ENCODE measurements at regions not wholly inside any gene's neighbourhood (a gene's known extent, or its start where the extent isn't known, plus 50 kb on each side); places are given as distances from the start of the nearest gene placed in this dataset.

- H2AFZ ChIP-seq (ENCODE audit: control insufficient read depth, low read depth, low read length): no peak overlapping the region
Observed at GRCh38 chr1:29499104-29499650, 262.9 kb downstream of the PTPRU start.

More at GRCh38 chr1:29499104-29499650, 262.9 kb downstream of the PTPRU start:
- no peak overlapping the region for H3K27ac ChIP-seq (ENCODE audit: control insufficient read depth, insufficient read depth)
- ATAC-seq (no peak), FAIRE-seq (no peak), DNase-seq (ENCODE audit: low read depth, low spot score) (no peak)
- peaks cover 0 to 9% of the 10 kb centered on the region in 2 experiments; a peak in 3 of 4 replicates for H3K27me3 ChIP-seq (replicated peaks in 1 of 2; ENCODE audit: control insufficient read depth in 2 of 2, insufficient read depth in 2 of 2, low read length in 1 of 2)
- intact Hi-C loops (cut with micrococcal nuclease; ENCODE audit: unreplicated experiment) (no loop called here), in situ Hi-C loops (cut with MboI) (no loop called here)
- no peak overlapping the region for H3K4me2 ChIP-seq (ENCODE audit: control insufficient read depth, insufficient read depth)
- no peak overlapping the region for H3K9ac ChIP-seq (ENCODE audit: control insufficient read depth, insufficient read depth, low read length)
- no peaks in the 10 kb centered on the region for H3K9me3 ChIP-seq (replicated peaks; ENCODE audit: control insufficient read depth, insufficient read depth, low read length)
- BruUV-seq (replicated peaks): no TSS peak
- TF ChIP-seq NR2C2 (IDR thresholded peaks at IDR 0.05; ENCODE audit: borderline replicate concordance, control insufficient read depth, insufficient read length, low read depth) (no peak), ZSCAN29 (IDR thresholded peaks at IDR 0.05) (no peak), CEBPZ (IDR thresholded peaks at IDR 0.05; ENCODE audit: low read depth, low read length) (no peak), ATF3 (IDR thresholded peaks at IDR 0.05; ENCODE audit: borderline replicate concordance, extremely low read depth, low read depth, low read length) (no peak), SMAD5 (IDR thresholded peaks at IDR 0.05; ENCODE audit: low read depth) (no peak), ATF2 (IDR thresholded peaks at IDR 0.05; ENCODE audit: low read length) (no peak)
- SMC1A ChIA-PET (ENCODE audit: uncharacterized antibody, unreplicated experiment): no interaction called here
- RAD21 ChIA-PET (ENCODE audit: unreplicated experiment): no interaction called here
- no peak overlapping the region for H3K4me3 ChIP-seq
- WGBS (ENCODE audit: insufficient coverage, insufficient replicate concordance, low lambda C conversion rate, missing lambda C conversion rate): 10% methylated on average over 9 of the region's 9 CpGs
- H3K4me1 ChIP-seq (ENCODE audit: control insufficient read depth, insufficient read depth, low read length): no peaks in the 10 kb centered on the region
- POLR2A ChIA-PET: no interaction called here
- no peaks in the 10 kb centered on the region for H3K36me3 ChIP-seq (ENCODE audit: control insufficient read depth in 2 of 2, insufficient read depth in 2 of 2, low read length in 1 of 2)
- no peaks in the 10 kb centered on the region for H3K79me2 ChIP-seq (ENCODE audit: control insufficient read depth, insufficient read depth, low read length)
- no peaks in the 10 kb centered on the region for H4K20me1 ChIP-seq (ENCODE audit: control insufficient read depth, insufficient read depth)
- CTCF ChIA-PET: no interaction called here
